PC-9 (cell line): ENCODE measurements at regions not wholly inside any gene's neighbourhood (a gene's known extent, or its start where the extent isn't known, plus 50 kb on each side); places are given as distances from the start of the nearest gene placed in this dataset.

Experiments
- BruUV-seq: library from RNA; stranded (reverse); fragments of 400-500 nt; replicated peaks from 2 replicates; lab custom pipeline; 2021; lab: Mats Ljungman, UMichigan
- CTCF ChIA-PET: fragments of 300-600 bp; sonication (Branson Sonifier 250); formaldehyde crosslinking; loops from one replicate; lab custom pipeline; 2022; ENCODE audit warnings: antibody characterized with exemption; lab: Charles Lee
- POLR2A ChIA-PET: fragments of 300-600 bp; sonication (Branson Sonifier 250); formaldehyde crosslinking; loops from one replicate; lab custom pipeline; 2022; ENCODE audit warnings: antibody characterized with exemption; ENCODE audit not compliant: unreplicated experiment; lab: Charles Lee
- DNase-seq, 2 experiments: peaks; one replicate each; pipeline versions ENCODE4 v3.0.0 to v3.0.0-alpha.2; 2015 to 2022; ENCODE audit warnings: mixed read lengths in 1 of 2
- H2AFZ ChIP-seq: fragments of 200-600 bp; sonication (generic); 2 replicates; pipeline ENCODE4 v1.8.1; 2017; ENCODE audit warnings: antibody characterized with exemption
- H3F3A ChIP-seq: fragments of 200-600 bp; sonication (generic); 2 replicates; pipeline ENCODE4 v1.8.1; 2017; ENCODE audit warnings: antibody characterized with exemption, mild to moderate bottlenecking, low read depth; ENCODE audit not compliant: insufficient read depth
- H3K27ac ChIP-seq: fragments of 200-600 bp; sonication (generic); 2 replicates; pipeline ENCODE4 v1.6.1; 2016; ENCODE audit warnings: mixed run types
- H3K27me3 ChIP-seq: fragments of 200-600 bp; sonication (generic); 2 replicates; pipeline ENCODE4 v1.6.1; 2016; ENCODE audit warnings: low read depth, mixed run types; ENCODE audit not compliant: insufficient read depth
- H3K36me3 ChIP-seq: fragments of 200-600 bp; sonication (generic); 2 replicates; pipeline ENCODE4 v1.6.1; 2016; ENCODE audit warnings: low read depth, mixed run types
- H3K4me1 ChIP-seq: fragments of 200-600 bp; sonication (generic); replicated peaks from 2 replicates; pipeline ENCODE4 v1.6.1; 2016; ENCODE audit warnings: mixed run types; ENCODE audit not compliant: insufficient read depth
- H3K4me2 ChIP-seq: fragments of 200-600 bp; sonication (generic); 2 replicates; pipeline ENCODE4 v1.6.1; 2017; ENCODE audit warnings: mixed run types
- H3K4me3 ChIP-seq: fragments of 200-600 bp; sonication (generic); 2 replicates; pipeline ENCODE4 v1.6.1; 2016; ENCODE audit warnings: mixed run types
- H3K79me2 ChIP-seq: fragments of 200-600 bp; sonication (generic); 2 replicates; pipeline ENCODE4 v1.6.1; 2017; ENCODE audit warnings: low read depth, mixed run types
- H3K9me2 ChIP-seq: fragments of 200-600 bp; sonication (generic); 2 replicates; pipeline ENCODE4 v1.8.1; 2017; ENCODE audit warnings: mild to moderate bottlenecking; ENCODE audit not compliant: insufficient read depth
- H3K9me3 ChIP-seq: fragments of 200-600 bp; sonication (generic); 2 replicates; pipeline ENCODE4 v1.8.1; 2016; ENCODE audit warnings: low read depth; ENCODE audit not compliant: insufficient read depth
- H4K20me1 ChIP-seq: fragments of 200-600 bp; sonication (generic); 2 replicates; pipeline ENCODE4 v1.8.1; 2017; ENCODE audit not compliant: insufficient read depth
- EZH2 ChIP-seq: fragments of 200-600 bp; sonication (generic); IDR thresholded peaks from 2 replicates; pipeline ENCODE4 v1.8.0; 2017; ENCODE audit warnings: antibody characterized with exemption, low read depth
- intact Hi-C: fragments of 100-400 bp; cut with micrococcal nuclease; formaldehyde crosslinking; loops from one replicate; pipeline ENCODE4 v1.10.0; 2022; ENCODE audit not compliant: unreplicated experiment
- TF ChIP-seq, protein P1 (sequence below): fragments of 200-600 bp; sonication (generic); conservative IDR thresholded peaks from 2 replicates; pipeline ENCODE4 v1.6.1; 2017; ENCODE audit warnings: mixed run types, antibody characterized with exemption, mild to moderate bottlenecking, moderate library complexity

DNA sequence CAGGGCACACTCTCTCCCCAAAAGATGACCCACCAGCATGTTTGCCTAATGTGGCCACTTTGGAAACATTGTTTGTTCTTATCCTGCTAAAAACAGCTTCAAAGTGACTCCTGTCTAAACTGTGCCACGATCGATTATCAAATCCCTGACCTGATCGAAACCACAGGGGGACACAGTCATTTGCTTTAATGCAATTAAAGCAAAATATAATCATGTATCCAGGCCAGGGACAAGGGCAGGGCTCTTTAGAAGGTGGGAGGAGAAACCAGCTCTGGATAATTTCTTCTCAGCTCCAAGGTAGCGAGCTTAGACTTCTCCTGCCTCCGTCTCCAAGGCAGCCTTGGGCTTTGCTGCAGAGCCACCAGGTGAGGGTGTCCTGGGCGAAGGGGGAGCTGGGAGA is 95.0 kb upstream of the HAND1 start:
- no peak for DNase-seq
- intact Hi-C loops = no loop called here
- Histone ChIP-seq H3K9me3 (no peaks in the 10 kb centered on the region), H3K4me3 (no peak overlapping the region), H3K4me2 (no peak overlapping the region), H3K79me2 (no peaks in the 10 kb centered on the region), H4K20me1 (no peaks in the 10 kb centered on the region), H3K27ac (no peak overlapping the region), H2AFZ (no peak overlapping the region), H3K4me1 (peaks cover 13% of the 10 kb centered on the region), H3K36me3 (no peaks in the 10 kb centered on the region), H3F3A (no peaks in the 10 kb centered on the region; the same call in 1 of the 2 replicates), H3K9me2 (no peaks in the 10 kb centered on the region), H3K27me3 (no peaks in the 10 kb centered on the region)
- no TSS peak for BruUV-seq
- POLR2A ChIA-PET = no interaction called here
- CTCF ChIA-PET = interaction anchor here (0.5 kb wide), 1 partner anchor 84 kb away, joined by 3 read pairs; no protein-coding TSS in a partner anchor
- TF ChIP-seq, protein P1, sequence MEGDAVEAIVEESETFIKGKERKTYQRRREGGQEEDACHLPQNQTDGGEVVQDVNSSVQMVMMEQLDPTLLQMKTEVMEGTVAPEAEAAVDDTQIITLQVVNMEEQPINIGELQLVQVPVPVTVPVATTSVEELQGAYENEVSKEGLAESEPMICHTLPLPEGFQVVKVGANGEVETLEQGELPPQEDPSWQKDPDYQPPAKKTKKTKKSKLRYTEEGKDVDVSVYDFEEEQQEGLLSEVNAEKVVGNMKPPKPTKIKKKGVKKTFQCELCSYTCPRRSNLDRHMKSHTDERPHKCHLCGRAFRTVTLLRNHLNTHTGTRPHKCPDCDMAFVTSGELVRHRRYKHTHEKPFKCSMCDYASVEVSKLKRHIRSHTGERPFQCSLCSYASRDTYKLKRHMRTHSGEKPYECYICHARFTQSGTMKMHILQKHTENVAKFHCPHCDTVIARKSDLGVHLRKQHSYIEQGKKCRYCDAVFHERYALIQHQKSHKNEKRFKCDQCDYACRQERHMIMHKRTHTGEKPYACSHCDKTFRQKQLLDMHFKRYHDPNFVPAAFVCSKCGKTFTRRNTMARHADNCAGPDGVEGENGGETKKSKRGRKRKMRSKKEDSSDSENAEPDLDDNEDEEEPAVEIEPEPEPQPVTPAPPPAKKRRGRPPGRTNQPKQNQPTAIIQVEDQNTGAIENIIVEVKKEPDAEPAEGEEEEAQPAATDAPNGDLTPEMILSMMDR = no peak
- TF ChIP-seq EZH2 = no peak

DNA sequence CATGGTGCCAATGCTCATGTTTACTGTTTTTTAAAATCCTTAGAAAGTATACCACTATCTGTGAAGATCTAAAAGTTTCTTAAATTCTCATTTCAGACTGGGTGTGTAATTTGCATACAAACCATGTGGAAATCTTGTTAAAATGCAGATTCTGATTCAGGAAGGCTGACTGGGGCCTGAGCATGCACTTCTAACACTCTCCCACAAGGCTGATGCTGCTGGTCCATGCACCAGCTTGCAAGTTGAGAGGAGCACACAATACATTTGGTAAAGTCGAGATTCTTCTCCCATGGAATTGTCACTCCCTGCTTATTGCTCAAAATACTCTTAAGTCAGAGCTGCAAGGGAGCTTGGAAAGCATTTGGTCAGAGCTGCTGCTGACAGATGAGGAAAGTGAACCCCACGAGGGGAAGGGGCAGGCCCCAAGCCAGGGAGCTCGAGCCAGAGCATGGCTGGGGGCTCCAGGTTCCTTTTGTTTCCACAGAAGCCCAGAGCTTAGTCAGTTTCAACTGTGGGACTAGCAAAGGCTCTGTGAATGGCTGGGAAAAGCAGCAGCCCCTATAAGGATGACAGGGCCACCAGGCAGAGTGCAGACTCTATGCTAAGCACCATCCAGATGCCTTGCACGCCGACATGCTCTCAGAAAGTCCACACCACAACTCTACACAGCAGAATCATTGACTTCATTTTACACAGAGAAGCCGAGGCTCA is 93.5 kb upstream of the HAND1 start:
- ChIA-PET CTCF (no interaction called here), POLR2A (no interaction called here)
- Histone ChIP-seq H3K36me3 (no peaks in the 10 kb centered on the region), H3K79me2 (no peaks in the 10 kb centered on the region), H3F3A (no peaks in the 10 kb centered on the region), H2AFZ (no peak overlapping the region), H3K4me3 (no peak overlapping the region), H3K4me1 (no peaks in the 10 kb centered on the region), H3K9me2 (no peaks in the 10 kb centered on the region), H3K9me3 (no peaks in the 10 kb centered on the region), H4K20me1 (no peaks in the 10 kb centered on the region), H3K27ac (no peak overlapping the region), H3K4me2 (no peak overlapping the region), H3K27me3 (no peaks in the 10 kb centered on the region)
- BruUV-seq = no TSS peak
- intact Hi-C loops = no loop called here
- DNase-seq = no peak
- TF ChIP-seq, protein P1 = no peak
- no peak for TF ChIP-seq EZH2

DNA sequence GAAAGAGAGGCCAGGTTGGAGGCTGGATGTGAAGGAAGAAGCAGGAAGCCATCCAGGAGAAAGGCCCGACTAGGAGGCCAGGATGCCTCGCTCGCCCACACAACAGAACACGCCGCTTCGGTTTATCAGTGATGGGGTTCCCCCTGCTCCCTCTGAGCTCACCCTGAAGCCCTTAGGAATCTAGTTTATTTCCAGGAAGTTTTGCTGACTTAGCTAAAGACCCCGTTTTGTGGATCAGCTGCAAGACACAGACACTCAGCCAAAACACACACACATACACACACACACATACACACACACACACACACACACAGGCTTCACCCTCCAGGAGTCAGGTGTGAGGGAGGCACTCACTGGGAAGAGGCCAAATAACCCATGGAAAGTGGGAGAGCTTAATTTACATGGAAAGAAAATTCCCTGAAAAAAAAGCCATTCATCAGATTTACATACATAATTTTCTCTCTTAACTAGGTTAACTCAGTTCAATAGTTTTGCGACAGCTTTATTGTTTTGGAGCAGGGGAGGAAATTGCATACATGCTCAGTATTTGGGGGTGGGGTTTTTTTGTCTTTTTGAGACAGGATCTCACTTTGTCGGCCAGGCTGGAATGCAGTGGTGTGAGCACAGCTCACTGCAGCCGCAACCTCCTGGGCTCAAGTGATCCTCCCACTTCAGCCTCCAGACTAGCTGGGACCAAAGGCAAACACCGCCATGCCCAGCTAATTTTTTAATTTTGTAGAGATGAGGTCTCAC is 92.7 kb upstream of the HAND1 start:
- Histone ChIP-seq H3K9me2 (no peaks in the 10 kb centered on the region), H2AFZ (no peak overlapping the region), H3K27me3 (no peaks in the 10 kb centered on the region), H3K27ac (no peak overlapping the region), H4K20me1 (no peaks in the 10 kb centered on the region), H3K4me1 (no peaks in the 10 kb centered on the region), H3K36me3 (no peaks in the 10 kb centered on the region), H3K4me2 (no peak overlapping the region), H3F3A (no peaks in the 10 kb centered on the region), H3K79me2 (no peaks in the 10 kb centered on the region), H3K4me3 (no peak overlapping the region), H3K9me3 (no peaks in the 10 kb centered on the region)
- TF ChIP-seq EZH2 = no peak
- TF ChIP-seq, protein P1 = no peak
- ChIA-PET CTCF (interaction anchor here (0.8 kb wide), 1 partner anchor 498 kb away, joined by 5 read pairs; no protein-coding TSS in a partner anchor), POLR2A (no interaction called here)
- no peak for DNase-seq
- no TSS peak for BruUV-seq
- intact Hi-C loops = no loop called here
